Loucy (cell line): ENCODE measurements at regions not wholly inside any gene's neighbourhood (a gene's known extent, or its start where the extent isn't known, plus 50 kb on each side); places are given as distances from the start of the nearest gene placed in this dataset.

Experiments used
- H2AFZ ChIP-seq: fragments of 200-600 bp; sonication (generic); 2 replicates; pipeline ENCODE4 v1.6.0; 2016; ENCODE audit warnings: antibody characterized with exemption, mild to moderate bottlenecking, low read length, moderate library complexity
- H3F3A ChIP-seq: fragments of 200-600 bp; 2 replicates; pipeline ENCODE4 v1.6.0; 2016; ENCODE audit warnings: antibody characterized with exemption, low read depth, mild to moderate bottlenecking
- H3K27me3 ChIP-seq: fragments of 200-600 bp; sonication (generic); 2 replicates; pipeline ENCODE4 v1.6.1; 2014; ENCODE audit warnings: low read length, mild to moderate bottlenecking; ENCODE audit not compliant: insufficient read depth, poor library complexity, severe bottlenecking
- H3K36me3 ChIP-seq: fragments of 200-600 bp; sonication (generic); 2 replicates; pipeline ENCODE4 v1.6.1; 2016; ENCODE audit warnings: low read length; ENCODE audit not compliant: insufficient read depth
- H3K4me1 ChIP-seq: fragments of 200-600 bp; sonication (generic); 2 replicates; pipeline ENCODE4 v1.5.1; 2014; ENCODE audit warnings: low read length, mild to moderate bottlenecking; ENCODE audit not compliant: insufficient read depth, poor library complexity, severe bottlenecking
- H3K4me2 ChIP-seq: fragments of 200-600 bp; sonication (generic); 2 replicates; pipeline ENCODE4 v1.6.0; 2014; ENCODE audit warnings: antibody characterized with exemption, low read length, low read depth, mild to moderate bottlenecking; ENCODE audit not compliant: poor library complexity, severe bottlenecking
- H3K4me3 ChIP-seq: fragments of 200-600 bp; sonication (generic); 2 replicates; pipeline ENCODE4 v1.5.1; 2014; ENCODE audit warnings: low read length, mild to moderate bottlenecking, mixed read lengths; ENCODE audit not compliant: poor library complexity, severe bottlenecking
- H3K79me2 ChIP-seq: fragments of 200-600 bp; sonication (generic); 2 replicates; pipeline ENCODE4 v1.6.1; 2014; ENCODE audit warnings: low read length; ENCODE audit not compliant: insufficient read depth
- H3K9ac ChIP-seq: fragments of 200-600 bp; sonication (generic); 2 replicates; pipeline ENCODE4 v1.6.0; 2014; ENCODE audit warnings: mild to moderate bottlenecking, low read depth, low read length, moderate library complexity; ENCODE audit not compliant: poor library complexity, severe bottlenecking
- H3K9me2 ChIP-seq: fragments of 200-600 bp; sonication (generic); replicated peaks from 2 replicates; pipeline ENCODE4 v1.6.1; 2016; ENCODE audit warnings: low read depth, low read length, mixed read lengths
- H3K9me3 ChIP-seq: fragments of 200-600 bp; sonication (generic); 2 replicates; pipeline ENCODE4 v1.6.1; 2014; ENCODE audit warnings: mild to moderate bottlenecking, antibody characterized with exemption, low read length, low read depth; ENCODE audit not compliant: insufficient read depth
- H4K20me1 ChIP-seq: fragments of 200-600 bp; sonication (generic); 2 replicates; pipeline ENCODE4 v1.6.0; 2014; ENCODE audit warnings: antibody characterized with exemption, low read length, mild to moderate bottlenecking; ENCODE audit not compliant: insufficient read depth, poor library complexity, severe bottlenecking
- EZH2phosphoT487 ChIP-seq: fragments of 200-600 bp; IDR thresholded peaks from 2 replicates; pipeline ENCODE4 v1.6.1; 2018; ENCODE audit warnings: antibody characterized with exemption, mild to moderate bottlenecking, moderate library complexity, borderline replicate concordance
- TF ChIP-seq, protein P1 (sequence below): fragments of 200-600 bp; sonication (generic); conservative IDR thresholded peaks from 2 replicates; pipeline ENCODE4 v1.5.1; 2014; ENCODE audit warnings: mild to moderate bottlenecking, antibody characterized with exemption, low read length

DNA sequence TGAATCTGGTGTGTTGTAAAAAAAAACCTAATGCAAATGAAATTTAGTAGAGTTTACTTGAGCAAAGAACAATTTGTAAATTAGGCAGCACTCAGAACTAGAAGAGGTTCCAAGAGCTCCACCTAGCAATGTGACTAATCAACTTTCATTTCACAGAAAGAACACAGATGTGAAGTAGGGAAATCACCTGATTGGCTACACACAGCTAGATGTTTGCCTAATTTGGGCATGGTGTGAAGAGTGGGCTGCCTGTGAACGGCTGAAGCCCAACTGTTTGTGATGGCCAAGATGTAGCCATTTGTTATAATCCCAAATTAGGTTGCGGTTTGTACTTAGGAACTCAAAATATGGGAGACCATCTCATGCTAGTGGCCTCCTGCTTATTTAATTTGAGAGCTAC is 724.4 kb upstream of the SLITRK5 start:
- Histone ChIP-seq H3K36me3 (no peaks in the 10 kb centered on the region), H2AFZ (no peak overlapping the region), H3K9ac (no peak overlapping the region), H3K79me2 (no peaks in the 10 kb centered on the region), H3K4me1 (no peaks in the 10 kb centered on the region), H3K4me3 (no peak overlapping the region), H3K27me3 (no peaks in the 10 kb centered on the region), H4K20me1 (no peaks in the 10 kb centered on the region), H3F3A (no peaks in the 10 kb centered on the region), H3K4me2 (no peak overlapping the region), H3K9me3 (no peaks in the 10 kb centered on the region), H3K9me2 (no peaks in the 10 kb centered on the region)
- TF ChIP-seq, protein P1, sequence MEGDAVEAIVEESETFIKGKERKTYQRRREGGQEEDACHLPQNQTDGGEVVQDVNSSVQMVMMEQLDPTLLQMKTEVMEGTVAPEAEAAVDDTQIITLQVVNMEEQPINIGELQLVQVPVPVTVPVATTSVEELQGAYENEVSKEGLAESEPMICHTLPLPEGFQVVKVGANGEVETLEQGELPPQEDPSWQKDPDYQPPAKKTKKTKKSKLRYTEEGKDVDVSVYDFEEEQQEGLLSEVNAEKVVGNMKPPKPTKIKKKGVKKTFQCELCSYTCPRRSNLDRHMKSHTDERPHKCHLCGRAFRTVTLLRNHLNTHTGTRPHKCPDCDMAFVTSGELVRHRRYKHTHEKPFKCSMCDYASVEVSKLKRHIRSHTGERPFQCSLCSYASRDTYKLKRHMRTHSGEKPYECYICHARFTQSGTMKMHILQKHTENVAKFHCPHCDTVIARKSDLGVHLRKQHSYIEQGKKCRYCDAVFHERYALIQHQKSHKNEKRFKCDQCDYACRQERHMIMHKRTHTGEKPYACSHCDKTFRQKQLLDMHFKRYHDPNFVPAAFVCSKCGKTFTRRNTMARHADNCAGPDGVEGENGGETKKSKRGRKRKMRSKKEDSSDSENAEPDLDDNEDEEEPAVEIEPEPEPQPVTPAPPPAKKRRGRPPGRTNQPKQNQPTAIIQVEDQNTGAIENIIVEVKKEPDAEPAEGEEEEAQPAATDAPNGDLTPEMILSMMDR = no peak
- TF ChIP-seq EZH2phosphoT487 = no peak

DNA sequence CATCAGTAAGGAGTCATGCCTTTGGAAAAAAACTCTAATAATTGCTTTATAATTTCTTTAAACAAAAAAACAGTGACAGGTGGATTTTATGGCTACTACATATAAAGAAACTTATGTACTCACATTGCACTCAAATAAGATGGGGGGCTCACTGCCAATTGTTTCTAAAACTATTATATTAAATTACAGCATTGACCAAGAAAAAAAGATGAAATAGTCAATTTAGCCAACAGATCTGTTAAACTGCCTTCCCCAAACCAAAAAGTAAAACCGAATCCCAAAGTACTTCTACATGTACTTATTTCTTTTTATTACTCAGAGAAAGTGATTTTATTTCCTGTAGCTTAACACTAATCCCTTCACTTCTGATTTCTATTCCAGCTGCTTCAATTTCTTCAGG is 716.8 kb upstream of the SLITRK5 start:
- Histone ChIP-seq H4K20me1 (no peaks in the 10 kb centered on the region), H3K9me3 (no peaks in the 10 kb centered on the region), H2AFZ (no peak overlapping the region), H3K27me3 (no peaks in the 10 kb centered on the region), H3K79me2 (no peaks in the 10 kb centered on the region), H3K4me2 (no peak overlapping the region), H3K4me1 (no peaks in the 10 kb centered on the region), H3K36me3 (no peaks in the 10 kb centered on the region), H3K9ac (no peak overlapping the region), H3K4me3 (no peak overlapping the region), H3K9me2 (no peaks in the 10 kb centered on the region), H3F3A (no peaks in the 10 kb centered on the region)
- TF ChIP-seq, protein P1 = no peak
- TF ChIP-seq EZH2phosphoT487 = no peak

DNA sequence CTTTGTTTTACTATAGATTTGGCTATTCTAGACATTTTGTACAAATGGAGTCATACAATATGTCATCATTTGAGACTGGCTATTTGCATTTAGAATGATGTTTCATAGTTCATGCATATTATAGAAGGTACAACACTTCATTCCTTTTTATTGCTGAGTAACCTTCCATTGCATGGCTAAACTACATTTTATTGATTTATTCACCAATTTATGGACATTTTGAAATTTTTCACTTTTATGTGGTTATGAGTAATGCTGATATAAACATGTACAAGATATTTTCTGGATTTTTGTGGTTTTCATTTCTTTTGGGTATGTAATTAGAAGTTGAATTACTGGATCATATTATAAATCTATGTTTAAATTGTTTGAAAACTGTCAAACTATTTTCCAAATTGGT is 710.3 kb upstream of the SLITRK5 start:
- no peak for TF ChIP-seq EZH2phosphoT487
- TF ChIP-seq, protein P1 = no peak
- Histone ChIP-seq H4K20me1 (no peaks in the 10 kb centered on the region), H3K9me2 (no peaks in the 10 kb centered on the region), H2AFZ (no peak overlapping the region), H3K79me2 (no peaks in the 10 kb centered on the region), H3K4me1 (no peaks in the 10 kb centered on the region), H3K4me3 (no peak overlapping the region), H3K4me2 (no peak overlapping the region), H3F3A (no peaks in the 10 kb centered on the region), H3K27me3 (no peaks in the 10 kb centered on the region), H3K9ac (no peak overlapping the region), H3K36me3 (no peaks in the 10 kb centered on the region), H3K9me3 (no peaks in the 10 kb centered on the region)
